ENCODE measurements at regions not wholly inside any gene's neighbourhood (a gene's known extent, or its start where the extent isn't known, plus 50 kb on each side); places are given as distances from the start of the nearest gene placed in this dataset.

DNA sequence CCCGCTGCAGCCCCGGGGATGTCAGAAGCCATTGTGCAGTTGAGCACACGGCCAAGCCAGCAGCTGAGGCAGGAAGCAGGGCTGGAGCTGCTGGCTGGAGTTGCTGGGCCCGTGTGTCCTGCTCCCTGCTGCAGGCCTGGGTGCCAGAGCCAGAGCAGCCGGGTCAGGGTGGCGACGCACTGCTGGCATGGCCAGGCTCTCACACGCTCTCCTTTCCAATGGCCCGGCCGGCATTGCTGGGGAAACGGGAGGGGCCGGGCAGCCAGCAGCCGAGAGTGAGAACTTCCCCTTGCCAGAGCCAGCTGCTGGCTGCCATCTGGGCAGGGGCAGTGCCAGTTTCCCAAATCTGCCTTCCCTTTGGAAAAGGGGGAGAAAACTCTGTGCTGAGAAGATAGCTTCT is 82.4 kb upstream of the PROX1 start:
- peak; percentile 65 for DNase-seq

DNA sequence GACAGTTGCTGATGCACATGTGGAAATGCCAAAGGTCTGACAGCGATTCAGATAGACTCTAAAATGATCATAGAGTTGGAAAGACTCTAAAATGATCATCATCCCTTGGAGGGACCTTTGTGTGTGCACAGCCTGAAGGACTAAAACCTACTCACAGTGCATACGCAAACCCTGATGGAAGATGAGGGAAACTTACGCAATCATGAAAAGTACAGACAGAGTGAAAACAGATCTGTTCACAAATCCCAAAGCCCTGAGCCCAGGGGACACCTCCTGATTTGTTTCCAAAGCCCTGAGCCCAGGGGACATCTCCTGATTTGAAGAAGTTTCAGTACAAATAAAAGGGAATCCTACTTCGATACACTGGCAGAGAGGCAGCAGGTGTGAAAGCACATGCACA is 79.3 kb upstream of the PROX1 start:
- DNase-seq: no peak

GRCh38 chr1:213914392-213914791 is 73.4 kb upstream of the PROX1 start:
- peak; percentile 42 for DNase-seq

DNA sequence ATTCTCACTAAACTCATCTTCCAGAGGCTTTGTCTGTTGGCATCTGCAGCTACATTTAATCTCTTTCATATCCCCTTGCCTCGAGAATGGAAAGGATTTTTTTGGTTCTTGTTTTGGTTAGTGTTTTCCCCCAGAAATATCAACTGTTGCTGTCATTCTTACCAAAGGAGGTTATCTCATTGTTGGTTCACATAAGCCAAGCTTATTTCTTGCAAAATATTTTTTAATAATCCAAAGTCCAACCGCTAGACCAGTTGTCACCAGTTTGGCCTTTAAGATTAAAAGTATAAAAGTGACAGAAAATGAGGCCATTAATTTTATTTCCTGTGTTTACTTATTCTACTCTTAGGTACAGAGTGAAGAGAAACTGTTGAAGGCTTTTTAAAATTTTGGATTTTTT is 66.5 kb upstream of the PROX1 start:
- no peak for DNase-seq

DNA sequence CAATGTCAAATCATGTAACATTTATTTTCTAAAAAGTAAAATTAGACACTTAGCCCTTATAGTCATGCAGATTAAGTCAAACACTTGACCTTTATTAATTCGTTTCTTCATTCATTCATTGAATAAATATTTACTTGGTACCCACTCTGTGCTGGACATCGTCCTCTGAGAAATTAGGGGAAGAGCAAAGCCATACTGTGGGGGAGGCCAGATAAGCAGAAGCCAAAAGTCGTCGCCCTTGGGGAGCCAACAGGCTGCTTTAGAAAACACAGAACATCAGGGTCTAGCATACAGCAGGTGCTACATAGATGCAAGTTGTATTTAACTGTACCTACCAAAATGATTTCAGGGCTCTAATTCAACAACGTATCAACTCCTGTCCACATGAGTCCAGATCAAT is 66.1 kb upstream of the PROX1 start:
- no peak for DNase-seq

DNA sequence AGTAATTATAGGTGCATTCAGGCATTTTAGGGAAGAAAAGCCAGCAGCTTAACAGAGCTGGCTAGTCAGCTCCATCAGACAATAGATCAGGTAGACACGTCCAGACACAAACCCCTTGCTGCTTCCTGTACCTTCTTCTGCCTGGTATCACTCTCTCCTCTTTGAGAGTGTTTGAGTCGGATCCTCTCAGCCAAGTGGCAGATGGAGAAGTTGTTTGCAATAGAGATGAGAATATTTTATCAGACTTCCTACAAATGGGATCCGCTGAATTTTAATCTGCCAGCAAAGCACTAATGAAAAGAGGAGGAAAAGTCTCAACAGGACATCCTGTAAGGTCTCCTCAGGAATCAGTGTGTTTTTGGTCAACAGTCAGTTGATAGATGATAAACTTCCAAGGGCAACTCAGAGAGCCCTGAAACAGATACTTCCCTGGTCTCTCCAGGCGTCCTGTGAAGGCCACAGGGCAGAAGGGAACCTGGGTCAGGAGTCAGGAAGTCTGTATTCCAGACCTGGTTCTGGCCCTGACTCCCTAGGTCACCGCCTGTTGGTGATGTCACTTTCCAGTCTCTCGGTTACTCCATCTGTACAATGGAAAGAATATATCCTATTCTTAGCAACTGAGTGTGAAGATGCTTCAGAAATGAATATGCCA is 62.1 kb upstream of the PROX1 start:
- no peak for DNase-seq

- DNase-seq: no peak
These were observed 59.9 kb upstream of the PROX1 start for GRCh38 chr1:213927846-213928245.

DNA sequence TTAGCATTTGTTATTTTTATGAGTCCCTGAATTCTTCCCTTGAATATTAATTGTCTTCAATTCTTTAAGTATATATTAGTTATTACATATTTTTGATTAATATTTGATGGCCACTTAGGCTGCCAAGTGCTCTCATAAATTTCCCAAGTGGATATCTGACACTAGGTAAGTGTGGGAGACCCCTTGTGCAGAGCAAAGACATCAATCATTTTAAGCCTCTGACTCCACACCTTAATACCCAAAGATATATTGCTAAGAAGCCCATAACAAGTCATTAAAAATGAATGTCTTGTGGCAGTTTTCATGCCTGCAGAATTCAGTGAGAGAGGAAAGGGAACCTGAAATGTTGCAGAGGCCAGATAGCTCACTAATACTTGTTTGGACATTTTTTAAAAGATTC is 58.4 kb upstream of the PROX1 start:
- DNase-seq: no peak

DNA sequence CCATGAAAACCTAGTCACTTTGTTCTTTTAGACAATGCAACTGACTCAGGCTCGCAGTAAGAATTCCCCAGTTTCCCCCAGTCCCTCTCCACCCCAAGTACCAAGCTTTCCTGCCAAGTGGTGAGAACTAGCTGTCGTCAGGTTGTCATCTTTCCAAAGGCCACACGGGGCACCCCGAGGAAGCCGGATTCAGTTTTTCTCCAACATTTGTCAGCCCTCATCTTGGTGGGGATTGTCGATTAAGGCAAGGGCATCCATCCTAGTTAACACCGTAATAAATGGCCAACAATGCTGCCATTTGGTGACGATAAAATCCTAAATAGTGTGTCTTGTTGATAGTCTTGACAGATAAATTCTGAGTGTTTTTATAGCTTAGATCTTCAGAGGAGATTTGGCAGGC is 55.9 kb upstream of the PROX1 start:
- DNase-seq: no peak

DNA sequence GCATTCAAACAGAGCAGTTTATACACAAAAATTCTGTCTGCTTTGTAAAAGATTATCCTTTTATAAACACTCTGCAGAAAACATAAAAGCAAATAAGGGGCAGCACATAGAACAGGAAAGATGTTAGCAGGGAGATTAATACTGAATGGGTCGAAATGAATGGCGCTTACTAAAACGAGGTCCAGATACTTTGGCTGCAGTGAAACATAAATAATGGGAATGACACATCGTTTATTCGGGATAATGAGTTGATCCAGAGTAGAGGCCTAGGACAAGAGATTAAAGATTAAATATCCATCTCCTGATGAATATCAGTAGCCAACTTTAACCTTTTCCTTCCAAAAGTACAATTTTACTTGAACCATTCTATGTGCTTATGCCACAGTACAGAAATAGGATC is 54.4 kb upstream of the PROX1 start:
- DNase-seq: no peak

GRCh38 chr1:213934649-213935048 is 53.1 kb upstream of the PROX1 start:
- DNase-seq: no peak

DNA sequence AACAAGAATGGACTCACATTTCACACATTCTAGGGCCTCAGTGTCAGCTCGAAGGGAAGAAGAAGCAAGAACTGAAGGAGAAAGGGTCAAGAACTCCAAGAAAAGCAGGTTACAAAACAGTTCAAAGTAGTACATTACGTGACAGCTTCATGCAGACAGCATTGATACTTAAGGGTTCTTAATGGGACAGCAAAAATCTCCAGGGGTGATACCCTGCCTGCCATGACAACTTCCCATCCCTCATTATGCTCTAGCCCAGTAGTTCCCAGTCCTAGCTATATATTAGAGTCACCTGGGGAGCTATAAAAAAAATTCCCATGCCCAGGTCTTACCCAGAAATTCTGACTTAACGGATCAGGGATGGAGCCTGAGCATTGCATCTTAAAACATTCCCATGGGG is 51.2 kb upstream of the PROX1 start:
- DNase-seq: no peak
